Endothelial cell of umbilical vein (primary cell): ENCODE measurements at regions not wholly inside any gene's neighbourhood (a gene's known extent, or its start where the extent isn't known, plus 50 kb on each side); places are given as distances from the start of the nearest gene placed in this dataset.

ENCODE experiments used
- BruUV-seq: library from RNA; stranded (reverse); fragments of 400-500 nt; replicated peaks from 2 replicates; lab custom pipeline; 2021; lab: Mats Ljungman, UMichigan
- CTCF ChIA-PET: fragments of 300-600, 350-600 bp; sonication (Branson Sonifier 250); formaldehyde crosslinking; loops from one replicate; lab custom pipeline; 2021; ENCODE audit warnings: antibody characterized with exemption, inconsistent platforms; lab: Charles Lee
- POLR2A ChIA-PET: fragments of 300-600, 350-600 bp; sonication (Branson Sonifier 250); formaldehyde crosslinking; loops from one replicate; lab custom pipeline; 2021; ENCODE audit warnings: antibody characterized with exemption, inconsistent platforms; lab: Charles Lee
- DNase-seq: peaks from one replicate; pipeline ENCODE4 v3.0.0-alpha.2; 2011; ENCODE audit warnings: low read depth, low spot score
- FAIRE-seq: peaks from 2 replicates; lab custom pipeline; 2011; peaks lifted over from hg19 to GRCh38; lab: Jason Lieb, UNC
- H2AFZ ChIP-seq: 2 replicates; pipeline ENCODE4 v1.6.0; 2012; ENCODE audit warnings: low read depth, low read length, control low read depth, inconsistent platforms
- H3K27ac ChIP-seq: 2 replicates; pipeline ENCODE4 v1.5.1; 2011; ENCODE audit warnings: low read depth, mild to moderate bottlenecking, control low read depth, low read length, moderate library complexity; ENCODE audit not compliant: insufficient read depth
- H3K27me3 ChIP-seq, 2 experiments: 2 replicates each; pipeline versions ENCODE4 v1.6.0 to v1.6.1; 2011; ENCODE audit warnings: low read length in 2 of 2, mixed read lengths in 1 of 2; ENCODE audit not compliant: control insufficient read depth in 2 of 2, insufficient read depth in 2 of 2
- H3K36me3 ChIP-seq, 2 experiments: 2 replicates in 1 of 2; 3 replicates in 1 of 2; pipeline ENCODE4 v1.5.1; 2011; ENCODE audit warnings: low read length in 2 of 2, mild to moderate bottlenecking in 1 of 2, moderate library complexity in 1 of 2; ENCODE audit not compliant: control insufficient read depth in 2 of 2, insufficient read depth in 2 of 2; ENCODE audit errors: extremely low read depth in 1 of 2
- H3K4me1 ChIP-seq: 3 replicates; pipeline ENCODE4 v1.5.1; 2011; ENCODE audit warnings: mild to moderate bottlenecking, low read length; ENCODE audit not compliant: control insufficient read depth, insufficient read depth; ENCODE audit errors: extremely low read depth
- H3K4me2 ChIP-seq: 2 replicates; pipeline ENCODE4 v1.6.1; 2011; ENCODE audit warnings: low read length, control low read depth, mixed read lengths; ENCODE audit not compliant: insufficient read depth
- H3K4me3 ChIP-seq, 3 experiments: fragments of 200-600 bp in 1 of 3; sonication (generic), shearing (Covaris generic) in 1 of 3; replicated peaks in 1 of 3; 2 replicates each; pipeline ENCODE4 v1.5.1; 2011 to 2016; ENCODE audit warnings: control low read depth in 3 of 3, low read length in 3 of 3, mild to moderate bottlenecking in 2 of 3, inconsistent platforms in 1 of 3, low read depth in 1 of 3, moderate library complexity in 1 of 3; ENCODE audit not compliant: insufficient read depth in 1 of 3
- H3K79me2 ChIP-seq: 2 replicates; pipeline ENCODE4 v1.6.0; 2012; ENCODE audit warnings: low read length, inconsistent platforms; ENCODE audit not compliant: control insufficient read depth, insufficient read depth
- H3K9ac ChIP-seq: replicated peaks from 2 replicates; pipeline ENCODE3; 2011; ENCODE audit warnings: low read length, control low read depth; ENCODE audit not compliant: insufficient read depth; ENCODE audit errors: extremely low read depth
- H3K9me1 ChIP-seq: replicated peaks from 3 replicates; pipeline ENCODE4 v1.6.0; 2011; ENCODE audit warnings: mild to moderate bottlenecking, low read length; ENCODE audit not compliant: control insufficient read depth, insufficient read depth; ENCODE audit errors: extremely low read depth
- H3K9me3 ChIP-seq: replicated peaks from 2 replicates; pipeline ENCODE4 v1.5.1; 2012; ENCODE audit warnings: low read length, inconsistent platforms; ENCODE audit not compliant: control insufficient read depth, insufficient read depth
- H4K20me1 ChIP-seq: replicated peaks from 2 replicates; pipeline ENCODE3; 2011; ENCODE audit warnings: mild to moderate bottlenecking, low read length; ENCODE audit not compliant: control insufficient read depth, insufficient read depth; ENCODE audit errors: extremely low read depth
- EZH2 ChIP-seq: IDR thresholded peaks from 2 replicates; pipeline ENCODE4 v1.6.1; 2012; ENCODE audit warnings: borderline replicate concordance, low read depth, mild to moderate bottlenecking, moderate library complexity, low read length, inconsistent platforms; ENCODE audit not compliant: severe bottlenecking
- FOS ChIP-seq: IDR thresholded peaks from 2 replicates; pipeline ENCODE4 v1.6.1; 2011; ENCODE audit warnings: mild to moderate bottlenecking, low read length, moderate library complexity, borderline replicate concordance; ENCODE audit not compliant: insufficient read depth
- GATA2 ChIP-seq: IDR thresholded peaks from 2 replicates; pipeline ENCODE4 v1.7.0; 2011; ENCODE audit warnings: low read depth, mild to moderate bottlenecking, moderate library complexity, mixed read lengths, low read length; ENCODE audit not compliant: insufficient read length, insufficient read depth
- JUN ChIP-seq: IDR thresholded peaks from 2 replicates; pipeline ENCODE4 v1.6.1; 2011; ENCODE audit warnings: borderline replicate concordance, low read depth; ENCODE audit not compliant: insufficient read length, insufficient read depth
- MYC ChIP-seq: IDR thresholded peaks from one replicate; pipeline ENCODE4 v1.6.1; 2011; ENCODE audit warnings: mild to moderate bottlenecking, low read depth, low read length
- POLR2A ChIP-seq: IDR thresholded peaks from 2 replicates; pipeline ENCODE4 v1.6.1; 2012; ENCODE audit warnings: low read depth, mild to moderate bottlenecking, control low read depth, low read length
- POLR2AphosphoS5 ChIP-seq: IDR thresholded peaks from 2 replicates; pipeline ENCODE4 v1.6.1; 2012; ENCODE audit warnings: low read depth, mild to moderate bottlenecking, control low read depth, low read length, moderate library complexity; ENCODE audit not compliant: insufficient read depth
- dilution Hi-C: fragments of 300-500 bp; cut with MboI; formaldehyde crosslinking; loops from one replicate; pipeline ENCODE4 v1.15.0; 2019; ENCODE audit warnings: low sequenced_read_pairs; ENCODE audit not compliant: extremely low pct_ligation_motif_present
- intact Hi-C: fragments of 100-400 bp; cut with micrococcal nuclease; formaldehyde crosslinking; loops from one replicate; pipeline ENCODE4 v1.10.0; 2022
- TF ChIP-seq, protein P1 (sequence below), 2 donors: IDR thresholded peaks; 1 replicate in 1 of 2; 2 replicates in 1 of 2; pipeline ENCODE4 v1.5.1; 2011; ENCODE audit warnings: low read length in 2 of 2, mild to moderate bottlenecking in 2 of 2, moderate library complexity in 2 of 2, control low read depth in 1 of 2, inconsistent platforms in 1 of 2, low read depth in 1 of 2; ENCODE audit not compliant: insufficient read depth in 1 of 2; ENCODE audit errors: extremely low read depth in 1 of 2

DNA sequence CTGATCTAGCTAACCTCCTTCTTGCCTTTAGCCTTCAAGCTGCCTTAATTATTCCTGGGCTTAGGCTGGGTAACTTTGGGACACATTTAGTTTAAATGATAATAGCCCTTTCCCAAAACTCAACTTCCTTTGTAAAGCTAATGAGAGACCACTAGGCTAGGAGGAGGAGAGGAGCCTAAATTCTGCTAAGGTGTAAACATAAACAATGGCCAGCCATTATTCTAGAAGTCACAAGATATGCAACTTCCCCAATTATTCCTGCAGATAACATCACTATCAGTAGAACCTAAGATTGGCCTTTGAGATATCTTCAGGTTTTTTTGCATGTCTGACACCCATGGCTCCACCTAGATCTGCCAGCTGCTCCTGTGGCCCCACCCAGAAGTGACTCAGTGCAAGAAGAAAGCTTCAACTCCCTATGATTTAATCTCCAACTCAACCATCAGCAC is 131.2 kb upstream of the FAM20A start:
- POLR2A ChIA-PET = no interaction called here
- intact Hi-C loops (no loop called here), dilution Hi-C loops (no loop called here)
- Histone ChIP-seq H3K27me3 (no peaks in the 10 kb centered on the region), H3K4me2 (no peak overlapping the region), H3K4me1 (peaks cover 10% of the 10 kb centered on the region), H3K4me3 (no peak overlapping the region), H3K36me3 (no peaks in the 10 kb centered on the region), H3K9me1 (no peaks in the 10 kb centered on the region), H4K20me1 (no peaks in the 10 kb centered on the region), H3K9ac (no peak overlapping the region), H3K79me2 (no peaks in the 10 kb centered on the region), H3K27ac (no peak overlapping the region), H2AFZ (no peak overlapping the region), H3K9me3 (no peaks in the 10 kb centered on the region)
- TF ChIP-seq, protein P1, sequence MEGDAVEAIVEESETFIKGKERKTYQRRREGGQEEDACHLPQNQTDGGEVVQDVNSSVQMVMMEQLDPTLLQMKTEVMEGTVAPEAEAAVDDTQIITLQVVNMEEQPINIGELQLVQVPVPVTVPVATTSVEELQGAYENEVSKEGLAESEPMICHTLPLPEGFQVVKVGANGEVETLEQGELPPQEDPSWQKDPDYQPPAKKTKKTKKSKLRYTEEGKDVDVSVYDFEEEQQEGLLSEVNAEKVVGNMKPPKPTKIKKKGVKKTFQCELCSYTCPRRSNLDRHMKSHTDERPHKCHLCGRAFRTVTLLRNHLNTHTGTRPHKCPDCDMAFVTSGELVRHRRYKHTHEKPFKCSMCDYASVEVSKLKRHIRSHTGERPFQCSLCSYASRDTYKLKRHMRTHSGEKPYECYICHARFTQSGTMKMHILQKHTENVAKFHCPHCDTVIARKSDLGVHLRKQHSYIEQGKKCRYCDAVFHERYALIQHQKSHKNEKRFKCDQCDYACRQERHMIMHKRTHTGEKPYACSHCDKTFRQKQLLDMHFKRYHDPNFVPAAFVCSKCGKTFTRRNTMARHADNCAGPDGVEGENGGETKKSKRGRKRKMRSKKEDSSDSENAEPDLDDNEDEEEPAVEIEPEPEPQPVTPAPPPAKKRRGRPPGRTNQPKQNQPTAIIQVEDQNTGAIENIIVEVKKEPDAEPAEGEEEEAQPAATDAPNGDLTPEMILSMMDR (IDR thresholded peaks at IDR 0.05; ENCODE audit: extremely low read depth in 1 of 2, insufficient read depth in 1 of 2, low read depth in 1 of 2, low read length in 2 of 2) = no peak
- no peak for TF ChIP-seq JUN
- no peak for TF ChIP-seq MYC
- no peak for TF ChIP-seq FOS
- no peak for TF ChIP-seq POLR2A
- no peak for TF ChIP-seq GATA2
- TF ChIP-seq POLR2AphosphoS5 = no peak
- no peak for TF ChIP-seq EZH2
- no TSS peak for BruUV-seq
- FAIRE-seq (no peak), DNase-seq (no peak)
- CTCF ChIA-PET = no interaction called here
